Iris pigment epithelial cell (primary cell): ENCODE measurements at regions not wholly inside any gene's neighbourhood (a gene's known extent, or its start where the extent isn't known, plus 50 kb on each side); places are given as distances from the start of the nearest gene placed in this dataset.
"Not testable (repeated sequence)": the region's sequence is repeated elsewhere in the genome, so short reads cannot be mapped to it uniquely, and the experiment has no call there.

Source experiments
- DNase-seq: peaks from one replicate; pipeline ENCODE4 v3.0.0-alpha.2; 2011; ENCODE audit warnings: low read depth

DNA sequence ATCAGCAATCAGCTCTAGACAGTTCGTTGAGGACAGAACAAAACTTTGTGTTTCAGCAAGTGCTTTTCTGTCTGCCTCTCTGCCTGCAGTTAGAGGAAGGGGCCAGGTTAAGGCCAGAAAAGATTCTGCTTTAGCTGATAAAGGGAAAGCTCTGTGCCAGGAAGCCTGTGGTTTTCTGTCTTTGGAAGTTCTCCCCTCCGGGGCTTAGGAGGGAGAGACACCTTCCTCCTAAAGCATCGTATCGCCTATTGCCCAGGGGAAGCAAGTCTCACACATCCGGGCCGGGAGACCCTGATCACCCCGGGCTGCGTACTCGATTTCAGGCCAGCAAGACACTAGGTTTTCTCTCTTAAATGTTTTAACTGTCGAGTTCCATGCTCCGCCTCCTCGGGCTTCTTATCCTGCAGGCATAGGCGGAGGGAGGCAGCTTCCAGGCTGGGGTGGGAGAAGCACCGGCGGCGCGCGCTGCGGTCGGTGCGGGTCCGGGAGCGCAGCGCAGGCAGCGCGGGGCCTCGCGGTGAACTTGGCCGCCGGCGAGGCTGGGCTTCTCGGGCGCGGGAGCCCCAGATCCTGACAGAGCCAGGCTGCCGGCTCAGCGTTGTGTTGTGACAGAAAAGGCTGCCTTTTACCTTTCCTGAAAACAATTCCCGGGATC, 245.4 kb downstream of the BCL2L11 start:
- DNase-seq: peak; percentile 20

DNA sequence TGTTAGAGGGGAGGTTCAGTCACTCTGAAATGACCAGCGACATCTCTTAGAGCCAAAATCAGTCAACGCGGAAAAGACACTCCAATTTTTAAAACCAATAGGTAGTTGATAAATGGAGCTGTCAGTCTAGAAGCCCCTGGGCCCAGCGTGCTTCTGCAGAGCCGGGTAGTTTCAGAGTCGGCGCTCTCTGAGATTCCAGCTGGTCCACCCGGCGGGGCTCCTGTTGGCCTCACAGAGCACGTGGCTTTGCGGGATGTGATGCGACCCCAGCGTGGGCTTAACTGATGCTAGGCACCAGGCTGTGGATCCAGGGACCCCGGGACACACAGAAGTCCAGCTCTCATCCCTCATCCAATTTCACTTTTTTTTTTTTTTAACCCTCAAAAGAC, 245.9 kb downstream of the BCL2L11 start:
- not testable (repeated sequence) for DNase-seq

DNA sequence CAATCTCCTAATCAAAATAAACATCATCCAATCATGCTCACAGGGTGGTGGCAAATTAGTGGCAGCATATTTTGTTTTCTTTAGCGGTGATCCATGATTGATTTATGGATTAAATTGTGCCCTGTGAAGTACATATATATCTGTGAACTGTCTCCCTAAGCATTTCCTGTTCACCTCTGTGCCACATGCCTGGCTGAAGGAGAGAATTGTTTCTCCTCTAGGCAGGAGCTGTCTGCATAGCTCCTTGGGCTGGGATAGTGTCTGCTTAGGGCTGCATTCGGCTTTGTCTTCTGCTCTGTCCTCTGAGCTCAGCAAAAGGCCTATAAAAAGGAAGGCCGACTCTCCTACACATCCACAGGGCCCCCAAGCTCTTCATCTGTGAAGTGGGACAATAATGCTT, 246.4 kb downstream of the BCL2L11 start:
- not testable (repeated sequence) for DNase-seq

DNA sequence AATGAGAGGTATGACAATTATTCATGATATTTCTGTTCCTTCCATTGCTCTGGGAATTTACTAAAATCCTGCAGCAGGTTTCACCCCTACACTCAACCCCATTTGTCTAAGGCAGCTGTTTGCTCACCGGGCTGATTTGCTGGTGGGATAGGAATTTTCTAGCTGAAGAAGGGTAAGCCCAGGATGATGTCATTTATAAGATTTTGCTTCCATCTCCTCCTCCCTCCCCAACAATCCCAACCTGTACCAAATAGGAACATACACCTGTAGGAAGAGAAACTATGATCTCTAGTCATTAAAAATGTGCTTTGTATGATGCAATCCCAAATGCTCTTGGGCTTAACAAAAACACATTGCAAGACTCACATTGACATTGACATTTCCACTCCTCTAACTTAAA, 247.2 kb downstream of the BCL2L11 start:
- peak; percentile 51 for DNase-seq

DNA sequence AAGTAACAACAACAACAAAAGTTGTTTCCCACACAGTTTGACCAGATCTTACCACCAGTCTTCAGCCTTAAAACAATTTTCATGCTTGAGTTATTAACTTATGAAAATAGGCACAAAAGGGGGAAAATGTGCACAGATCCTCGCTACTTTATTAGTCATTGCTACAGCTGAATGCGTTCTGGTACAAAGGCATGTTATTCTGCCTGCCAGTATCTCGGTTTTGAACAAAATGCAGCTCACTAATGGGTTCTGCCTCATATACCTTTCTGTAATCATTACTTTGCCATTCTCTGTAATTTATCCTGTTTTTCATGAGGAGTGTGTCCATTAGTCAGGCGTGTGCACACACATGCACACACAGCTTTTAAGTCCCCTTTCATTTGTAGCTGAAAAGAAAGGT, 247.6 kb downstream of the BCL2L11 start:
- not testable (repeated sequence) for DNase-seq

DNA sequence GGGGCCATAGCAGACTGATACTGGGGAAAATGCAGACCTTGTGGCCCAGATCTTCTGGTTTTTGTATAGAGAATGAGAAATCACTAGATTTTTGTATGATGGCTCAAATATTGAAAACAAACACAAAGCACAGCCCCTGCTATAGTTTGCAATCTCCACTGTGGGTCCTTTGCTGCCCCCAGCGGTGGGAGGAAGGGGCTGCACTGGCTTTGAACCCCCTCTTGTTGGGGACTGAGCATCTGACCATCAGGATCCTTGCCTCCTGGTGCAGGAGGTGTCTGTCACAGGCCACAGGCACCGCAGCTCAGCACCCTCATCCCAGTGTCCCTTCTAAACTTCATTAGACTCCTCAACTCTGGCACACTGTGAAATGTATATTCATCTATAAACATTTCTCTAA, 252.3 kb downstream of the BCL2L11 start:
- not testable (repeated sequence) for DNase-seq

DNA sequence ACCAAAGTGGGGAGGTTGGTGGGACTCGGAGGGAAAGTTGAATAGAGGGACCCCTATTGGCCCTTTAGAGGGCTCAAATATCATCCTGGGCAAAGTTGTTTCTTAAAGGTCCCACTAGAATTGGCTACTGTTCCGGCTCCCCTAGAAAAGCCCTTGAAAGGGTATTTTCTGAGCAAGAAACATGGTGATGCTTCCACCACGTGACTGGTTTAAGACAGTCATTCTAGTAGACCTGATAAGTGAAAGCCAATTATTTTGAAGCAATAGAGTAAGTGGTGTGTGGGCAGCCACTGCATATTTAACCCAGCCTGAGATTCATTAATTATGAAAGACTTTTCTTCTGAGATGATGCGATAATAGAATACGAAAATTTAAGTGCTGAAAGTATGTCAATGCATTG, 253.3 kb downstream of the BCL2L11 start:
- not testable (repeated sequence) for DNase-seq

DNA sequence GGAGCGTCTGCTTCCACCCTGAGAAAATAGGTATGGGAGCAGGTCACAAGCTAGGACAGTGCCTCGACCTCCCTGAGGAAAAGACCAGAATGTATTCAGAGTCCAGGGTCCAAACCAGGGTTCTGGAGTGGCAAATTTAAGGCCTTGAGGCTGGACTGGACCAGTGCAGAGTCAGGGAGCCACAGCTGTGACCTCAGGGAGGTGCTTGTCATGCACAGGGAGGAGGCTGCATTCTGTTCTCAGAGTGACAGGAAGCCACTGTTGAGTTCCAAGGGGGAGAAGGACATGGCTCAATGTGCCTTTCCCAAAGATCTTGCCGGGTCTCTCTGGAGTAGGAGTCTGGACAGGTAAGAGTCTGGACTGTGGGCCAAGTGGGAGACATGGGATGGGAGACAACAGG, 254.0 kb downstream of the BCL2L11 start:
- DNase-seq: not testable (repeated sequence)

DNA sequence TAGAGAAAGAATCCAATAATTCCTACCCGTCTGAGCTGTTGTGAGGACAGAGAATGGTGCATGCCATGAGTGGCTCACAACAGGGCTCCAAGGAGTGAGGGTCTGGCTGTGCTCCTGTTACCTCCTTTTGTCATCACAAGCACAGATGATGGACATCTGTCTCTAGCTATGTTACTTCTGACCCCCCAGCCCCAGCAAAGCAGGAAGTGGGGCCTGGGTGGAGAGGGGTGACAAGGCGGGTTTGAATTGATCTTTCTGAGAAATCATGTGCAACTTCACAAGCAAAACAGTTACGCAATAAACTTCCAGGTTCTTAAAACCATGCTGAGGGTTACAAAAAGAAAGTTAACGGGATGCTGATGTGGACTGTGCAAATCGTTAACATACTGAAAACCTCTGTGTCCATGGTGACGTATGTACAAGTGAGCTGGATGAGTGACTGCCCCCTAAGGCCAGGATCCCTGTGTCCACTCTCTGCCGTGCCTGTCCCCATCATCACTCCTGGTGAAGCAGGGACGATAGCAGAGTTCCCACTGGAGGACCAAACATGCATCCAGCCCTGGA, 254.7 kb downstream of the BCL2L11 start:
- not testable (repeated sequence) for DNase-seq

DNA sequence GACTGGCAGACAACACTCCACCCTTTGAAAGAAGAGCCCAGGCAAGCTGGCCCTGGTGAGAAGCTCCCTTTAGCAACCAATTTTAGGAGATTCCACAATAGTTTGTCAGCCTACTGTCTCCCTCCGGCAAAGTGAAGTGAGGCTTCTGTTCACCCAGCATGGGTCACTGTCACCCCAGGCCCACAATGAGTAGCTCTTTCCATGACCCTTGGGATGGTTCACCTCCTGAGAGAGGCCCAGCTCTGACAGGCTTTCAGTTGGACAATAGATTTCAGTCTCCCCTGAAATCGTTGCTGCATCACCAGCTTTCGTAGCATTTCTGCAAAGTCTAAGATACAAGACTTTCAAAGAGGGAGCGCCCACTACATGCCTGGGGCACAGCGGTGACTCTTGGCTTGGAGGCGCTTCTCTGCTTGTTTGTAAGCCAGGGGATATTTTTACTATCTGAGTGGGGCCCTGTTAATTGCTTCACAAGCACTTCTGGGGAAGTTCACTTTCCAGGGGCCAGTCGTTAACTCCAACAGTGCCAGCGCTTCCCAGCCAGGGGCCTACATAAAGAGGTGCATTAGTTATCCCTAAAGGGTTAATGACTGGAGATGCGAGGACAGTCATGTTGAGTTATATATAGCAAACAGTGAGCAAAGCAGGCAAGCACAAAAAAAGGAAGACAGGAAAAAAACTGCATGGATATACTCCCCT, 255.7 kb downstream of the BCL2L11 start:
- DNase-seq: not testable (repeated sequence)

DNA sequence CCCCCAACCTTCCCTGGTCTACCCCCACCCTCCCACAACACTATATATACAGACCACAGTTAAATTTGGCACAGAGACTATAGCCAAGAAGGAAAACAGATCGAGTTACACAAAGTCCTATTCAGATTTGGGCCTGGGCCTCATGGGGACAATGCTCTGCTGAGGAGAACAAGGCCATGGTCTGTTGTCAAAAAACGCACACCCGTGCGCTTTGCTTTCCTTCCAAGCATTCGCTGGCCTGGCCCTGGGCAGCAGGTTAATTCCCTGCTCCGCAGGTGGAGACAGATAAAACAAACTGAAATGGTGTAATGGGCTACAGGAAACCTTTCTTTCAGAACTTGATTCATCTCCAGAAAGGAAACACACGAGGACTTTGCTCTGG, 256.2 kb downstream of the BCL2L11 start:
- DNase-seq: not testable (repeated sequence)

DNA sequence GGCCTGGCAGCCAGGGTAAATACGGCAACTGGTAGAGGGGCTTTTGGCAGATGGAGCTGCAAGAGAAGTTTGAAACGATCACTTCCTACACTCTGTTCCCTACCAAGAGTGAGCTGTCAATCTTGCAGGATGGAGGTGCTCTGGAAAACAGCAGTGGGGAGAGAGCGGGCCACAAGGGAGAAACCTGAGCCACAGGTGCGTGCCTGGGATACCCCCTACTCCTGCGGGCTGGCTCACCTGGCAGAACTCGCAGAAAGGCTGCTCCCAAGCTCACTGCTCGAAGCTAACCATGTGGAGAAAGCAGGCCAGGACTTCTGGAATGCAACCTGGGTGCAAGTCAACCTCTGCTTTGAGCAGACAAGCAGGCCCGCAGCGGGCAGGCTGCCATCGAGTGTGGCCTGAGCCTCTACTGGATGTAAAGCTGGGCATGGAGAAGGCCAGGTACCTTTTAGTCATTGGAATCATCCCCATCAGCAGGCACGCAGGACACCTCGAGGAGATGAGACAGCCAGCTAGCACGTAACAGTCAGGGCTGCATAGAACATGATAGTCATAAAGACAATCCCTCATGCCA, 256.8 kb downstream of the BCL2L11 start:
- DNase-seq: not testable (repeated sequence)

DNA sequence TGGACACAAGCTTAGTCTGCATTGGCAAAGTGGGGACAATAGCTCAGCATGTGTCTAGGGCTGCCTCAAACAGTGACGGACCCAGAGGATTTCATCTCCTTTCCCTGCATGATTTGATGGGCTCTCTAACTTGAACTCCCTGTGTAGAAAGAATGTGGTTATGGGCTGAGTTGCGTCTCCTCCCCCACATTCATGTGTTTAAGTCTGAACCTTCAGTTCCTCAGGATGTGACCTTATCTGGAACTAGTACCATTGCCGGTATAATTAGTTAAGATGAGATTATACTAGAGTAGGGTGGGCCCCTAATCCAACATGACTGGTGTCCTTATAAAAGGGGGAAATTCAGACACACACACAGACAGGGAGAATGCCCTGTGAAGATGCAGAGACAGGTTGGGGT, 257.6 kb downstream of the BCL2L11 start:
- DNase-seq: not testable (repeated sequence)

DNA sequence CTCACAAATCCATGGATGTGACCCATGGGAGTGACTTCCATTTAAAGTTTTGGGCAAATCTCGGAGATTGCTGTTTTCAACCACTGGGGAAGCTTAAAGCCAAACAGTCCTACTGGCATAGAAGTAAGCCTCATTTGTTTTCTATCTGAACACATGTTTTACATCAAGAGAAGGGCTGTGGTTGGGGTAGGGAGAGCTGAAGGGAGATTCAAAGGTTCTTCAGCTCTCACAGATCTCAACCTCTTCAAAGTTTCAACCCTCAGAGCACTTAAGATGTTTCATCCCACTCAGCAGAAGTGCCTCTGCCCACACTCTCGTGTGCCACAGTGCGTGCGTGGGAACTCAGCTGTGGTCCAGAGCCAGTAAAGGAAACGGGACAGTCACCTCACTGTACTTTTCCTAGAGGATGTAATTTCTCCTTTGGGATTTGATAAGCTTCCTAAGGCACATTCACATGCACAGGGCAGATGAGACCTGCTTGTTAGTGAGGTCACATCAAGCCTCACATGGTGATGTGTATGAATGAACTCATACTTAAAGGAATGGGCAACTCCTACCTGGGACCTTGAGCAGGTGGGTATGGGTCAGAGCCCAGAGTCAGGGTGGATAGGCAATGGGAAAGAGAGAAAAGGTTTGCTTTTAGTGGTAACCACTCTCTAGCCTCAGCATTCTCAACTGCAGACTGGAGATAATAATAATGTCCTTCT, 260.2 kb downstream of the BCL2L11 start:
- DNase-seq: not testable (repeated sequence)

DNA sequence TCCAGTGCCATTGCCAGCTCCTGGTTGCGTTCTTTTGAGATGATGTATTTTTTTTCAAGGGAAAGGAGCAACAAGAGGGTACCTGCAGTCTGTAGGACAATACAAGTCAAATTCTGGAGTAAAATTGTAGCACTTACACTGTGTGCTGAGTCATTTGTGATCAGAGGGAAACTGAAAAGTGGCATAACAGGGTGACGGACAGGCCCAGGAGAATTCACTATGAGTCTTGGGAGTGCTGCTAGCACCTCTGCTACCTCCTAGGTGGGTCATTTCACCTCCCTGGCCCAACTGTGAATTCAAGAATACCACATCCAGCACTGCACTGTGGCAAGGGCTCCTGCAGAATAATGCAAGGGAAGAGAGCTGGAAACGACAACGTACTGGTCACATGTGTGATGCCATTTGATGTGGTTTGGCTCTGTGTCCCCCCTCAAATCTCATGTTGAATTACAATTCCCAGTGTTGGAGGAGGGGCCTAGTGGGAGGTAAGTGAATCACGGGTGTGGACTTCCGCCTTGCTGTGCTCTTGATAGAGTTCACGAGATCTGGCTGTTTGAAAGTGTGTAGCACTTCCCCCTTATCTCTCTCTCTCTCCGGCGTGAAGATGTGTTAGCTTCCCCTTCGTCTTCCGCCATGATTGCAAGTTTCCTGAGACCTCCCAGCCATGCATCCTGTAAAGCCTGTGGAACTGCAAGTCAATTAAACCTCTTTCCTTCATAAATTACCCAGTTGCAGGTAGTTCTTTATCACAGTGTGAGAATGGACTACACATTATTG, 261.0 kb downstream of the BCL2L11 start:
- not testable (repeated sequence) for DNase-seq

DNA sequence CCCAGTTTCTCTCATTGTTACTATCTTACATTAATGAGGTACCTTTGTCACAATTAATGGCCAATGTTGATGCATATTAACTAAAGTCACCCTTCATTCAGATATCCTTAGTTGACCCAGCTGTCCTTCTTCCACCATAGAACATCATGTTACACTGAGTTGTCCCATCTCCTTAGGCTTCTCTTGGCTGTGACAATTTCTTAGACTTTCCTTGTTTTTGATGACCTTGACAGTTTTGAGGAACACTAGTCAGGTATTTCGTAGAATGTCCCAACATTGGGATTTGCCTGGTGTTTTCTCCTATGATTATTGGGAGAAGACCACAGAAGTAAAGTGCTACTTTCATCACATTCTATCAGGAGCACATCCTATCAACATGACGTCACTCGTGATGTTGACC, 261.8 kb downstream of the BCL2L11 start:
- not testable (repeated sequence) for DNase-seq

DNA sequence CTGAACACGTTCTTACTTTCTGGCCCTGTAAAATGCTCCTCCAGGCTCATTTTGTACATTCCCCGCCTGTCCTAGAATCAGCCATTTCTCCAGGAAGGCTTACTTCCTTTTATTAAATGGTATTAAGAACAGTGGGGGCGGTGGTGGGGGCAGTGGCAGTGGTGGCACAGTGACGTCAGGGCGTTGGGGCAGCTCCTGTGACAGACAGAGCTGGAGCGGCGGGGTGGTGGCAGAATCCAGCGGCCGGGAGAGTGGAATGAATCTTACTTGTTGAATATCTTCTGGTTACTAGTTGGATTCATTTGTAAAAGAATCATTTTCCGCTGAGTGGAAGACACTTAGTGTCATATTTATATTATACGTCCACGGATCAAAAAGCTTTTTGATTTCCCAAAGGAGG, 262.6 kb downstream of the BCL2L11 start:
- DNase-seq: not testable (repeated sequence)

DNA sequence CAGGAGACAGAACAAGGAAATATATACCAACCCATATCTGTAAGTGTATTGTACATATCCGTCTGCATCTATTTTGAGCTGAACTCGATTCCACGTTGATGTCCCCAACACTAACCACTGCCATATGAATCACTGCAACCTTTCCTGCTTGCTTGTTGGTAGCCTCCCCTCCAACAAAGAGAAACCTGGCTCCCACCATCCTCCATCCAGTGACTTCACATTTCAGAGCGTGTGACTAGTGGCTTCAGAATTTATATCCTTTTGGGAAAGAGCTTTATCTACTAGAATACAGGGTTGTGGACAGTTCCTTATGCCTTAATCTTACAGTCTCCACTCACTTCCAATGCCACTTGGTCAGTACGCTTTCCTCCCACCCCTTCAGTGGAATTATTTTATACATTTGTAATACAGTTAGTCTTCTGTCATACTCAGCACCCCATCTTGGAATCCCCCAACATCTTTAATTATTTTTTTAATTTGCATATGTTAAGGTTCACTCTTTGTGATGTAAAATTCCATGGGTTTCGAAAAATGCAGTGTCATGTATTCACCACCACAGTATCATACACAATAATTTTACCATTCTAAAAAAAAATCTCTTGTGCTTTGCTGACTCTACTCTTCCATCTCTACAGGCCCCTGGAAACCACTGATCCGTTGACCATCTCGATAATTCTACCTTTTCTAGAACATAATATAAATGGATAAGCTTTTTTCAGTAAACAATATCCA, 264.7 kb downstream of the BCL2L11 start:
- not testable (repeated sequence) for DNase-seq

DNA sequence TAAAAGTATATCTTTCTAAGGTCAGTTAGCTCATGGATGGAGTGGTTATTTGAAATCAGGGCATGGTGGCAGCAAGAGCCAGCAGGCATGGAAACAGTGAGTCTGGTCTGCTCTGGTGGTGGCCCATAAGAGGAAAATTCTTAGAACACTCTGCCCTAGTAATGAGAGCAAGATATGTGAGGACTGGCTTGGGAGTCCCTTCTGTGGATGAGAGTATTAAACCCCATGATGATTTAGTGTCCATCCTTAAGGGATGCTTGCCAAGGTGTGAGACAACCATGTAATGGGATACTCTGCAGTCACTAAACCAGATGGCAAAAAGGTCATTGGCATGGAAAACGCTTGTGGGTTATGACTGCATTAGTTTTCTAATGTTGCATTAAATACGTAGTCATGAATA, 269.9 kb downstream of the BCL2L11 start:
- not testable (repeated sequence) for DNase-seq

DNA sequence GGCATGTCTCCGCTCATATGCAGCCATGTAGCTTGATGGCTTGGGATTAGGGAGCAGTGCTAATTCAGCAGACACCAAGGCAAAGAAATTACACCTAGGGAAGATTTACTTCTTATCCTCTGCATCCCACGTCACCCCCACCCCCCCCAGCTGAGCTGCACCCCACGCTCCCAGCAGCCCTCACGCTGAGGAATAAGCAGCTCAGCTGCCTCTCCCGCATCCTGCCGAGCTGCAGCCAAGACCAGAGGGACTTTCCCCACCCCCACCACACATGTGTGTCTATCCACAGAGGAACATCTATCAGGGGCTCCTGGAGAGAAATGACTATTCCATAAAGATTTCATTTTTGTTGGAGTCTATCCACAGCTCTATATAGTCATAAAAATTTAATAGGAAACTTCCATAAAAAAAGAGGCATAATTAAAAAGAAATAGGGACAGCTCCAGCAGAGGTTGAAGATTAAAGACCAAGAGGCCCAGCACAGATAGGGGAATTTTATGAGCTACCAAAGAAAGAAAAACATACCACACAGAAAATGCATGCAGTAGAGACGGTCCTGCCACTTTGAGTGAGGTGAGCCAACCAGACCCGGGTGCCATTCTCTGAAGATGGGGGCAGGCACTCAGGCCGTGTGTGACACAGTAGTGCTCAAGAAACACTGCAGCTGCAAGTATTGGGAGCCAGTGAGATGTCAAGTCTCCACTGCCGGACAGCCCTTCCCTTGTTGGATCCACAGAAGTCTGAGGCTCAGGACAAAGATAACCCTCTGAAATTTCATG, 274.8 kb downstream of the BCL2L11 start:
- peak; percentile 77 for DNase-seq
